Tibial artery (tissue), 4 donors: ENCODE measurements at regions not wholly inside any gene's neighbourhood (a gene's known extent, or its start where the extent isn't known, plus 50 kb on each side); places are given as distances from the start of the nearest gene placed in this dataset.

Experiments used
- DNase-seq, 2 donors: peaks; one replicate each; pipeline ENCODE4 v3.0.0-alpha.2; 2019
- H3K27ac ChIP-seq, 2 donors: fragments of 200-600 bp; sonication (generic) in 1 of 2; 1 replicate in 1 of 2; 2 replicates in 1 of 2; pipeline ENCODE4 v1.5.1; 2018 to 2019; ENCODE audit warnings: mild to moderate bottlenecking in 1 of 2
- H3K27me3 ChIP-seq, 2 donors: fragments of 200-600 bp; sonication (generic) in 1 of 2; one replicate each; pipeline versions ENCODE4 v1.5.1 to v1.6.0; 2016 to 2019
- H3K36me3 ChIP-seq, 3 donors: fragments of 200-600 bp; sonication (generic) in 2 of 3; one replicate each; pipeline ENCODE4 v1.5.1; 2016 to 2019; ENCODE audit warnings: mild to moderate bottlenecking in 2 of 3
- H3K4me1 ChIP-seq, 4 donors: fragments of 200-600 bp; sonication (generic) in 2 of 4; 1 replicate in 3 of 4; 2 replicates in 1 of 4; pipeline ENCODE4 v1.5.1; 2016 to 2019
- H3K4me3 ChIP-seq, 2 donors: fragments of 200-600 bp; sonication (generic) in 1 of 2; 1 replicate in 1 of 2; 2 replicates in 1 of 2; pipeline ENCODE4 v1.5.1; 2018 to 2019; ENCODE audit warnings: mild to moderate bottlenecking in 2 of 2
- H3K9me3 ChIP-seq, 3 donors: fragments of 200-600 bp; sonication (generic) in 1 of 3; one replicate each; pipeline ENCODE4 v1.5.1; 2016 to 2019
- CTCF ChIP-seq, 2 experiments: fragments of 200-600 bp in 1 of 2; fragments of 450-650 bp in 1 of 2; IDR thresholded peaks; one replicate each; pipeline ENCODE4 v1.5.1; 2017 to 2019; ENCODE audit warnings: antibody characterized with exemption in 2 of 2, mild to moderate bottlenecking in 1 of 2, moderate library complexity in 1 of 2
- intact Hi-C: fragments of 100-400 bp; cut with DNase I; formaldehyde crosslinking; loops from one replicate; pipeline ENCODE4 v1.15.0; 2023; ENCODE audit warnings: low total_unique reads

DNA sequence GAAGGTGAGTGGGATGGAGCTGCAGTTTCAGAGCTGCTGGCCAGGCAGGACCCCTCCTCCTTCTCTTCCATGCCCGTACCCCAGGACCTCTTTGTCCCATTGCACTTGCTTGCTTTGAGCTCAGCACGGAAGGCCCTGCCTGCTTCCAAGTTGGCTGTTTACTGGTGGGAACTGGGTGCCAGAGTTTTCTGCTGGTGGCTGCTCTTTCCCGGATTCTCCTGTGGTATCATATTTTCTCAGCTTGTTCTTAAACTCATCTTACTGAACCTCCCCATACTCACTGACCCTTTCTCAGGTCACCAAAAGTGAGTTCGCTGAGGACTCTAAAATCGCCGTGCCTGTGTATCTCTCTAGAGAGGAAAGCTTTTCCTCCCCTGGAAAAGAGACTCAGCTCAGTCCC lies 297.7 kb upstream of the TNP1 start:
- Histone ChIP-seq H3K4me1 (no peaks in the 10 kb centered on the region), H3K36me3 (no peaks in the 10 kb centered on the region), H3K27me3 (no peaks in the 10 kb centered on the region), H3K9me3 (no peaks in the 10 kb centered on the region), H3K4me3 (no peak overlapping the region), H3K27ac (no peak overlapping the region)
- intact Hi-C loops, result no loop called here
- no peak for TF ChIP-seq CTCF (IDR thresholded peaks at IDR 0.05)
- no peak for DNase-seq

- intact Hi-C loops, result no loop called here
- no peak for TF ChIP-seq CTCF (IDR thresholded peaks at IDR 0.05)
Observed at GRCh38 chr2:217156801-217157200, 296.9 kb upstream of the TNP1 start.

DNA sequence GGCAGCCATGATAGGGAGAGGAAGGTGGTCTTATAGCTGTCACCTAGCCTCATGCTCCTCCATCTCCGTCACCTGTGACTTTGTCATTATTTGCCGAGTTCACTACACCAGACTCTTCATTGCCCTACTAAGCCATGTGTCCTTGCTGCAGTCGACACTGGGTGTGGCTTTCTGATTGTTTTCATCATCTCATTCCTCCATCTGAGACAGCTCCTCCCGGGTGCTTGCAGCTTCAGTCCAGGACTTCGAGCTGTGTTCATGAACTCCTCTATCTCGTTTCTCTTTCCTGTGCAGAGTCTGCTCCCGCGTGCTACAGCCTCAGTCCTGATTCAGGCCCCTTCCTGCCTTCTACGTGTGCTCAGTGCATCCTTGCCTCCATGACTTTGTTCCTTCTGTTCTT lies 295.1 kb upstream of the TNP1 start:
- Histone ChIP-seq H3K4me3 (no peak overlapping the region), H3K4me1 (no peaks in the 10 kb centered on the region), H3K36me3 (no peaks in the 10 kb centered on the region), H3K27ac (no peak overlapping the region), H3K9me3 (no peaks in the 10 kb centered on the region), H3K27me3 (no peaks in the 10 kb centered on the region)
- intact Hi-C loops, result no loop called here
- no peak for TF ChIP-seq CTCF (IDR thresholded peaks at IDR 0.05)
- no peak for DNase-seq

More at GRCh38 chr2:217156801-217157200, 296.9 kb upstream of the TNP1 start:
- Histone ChIP-seq H3K27ac (no peak overlapping the region), H3K36me3 (no peaks in the 10 kb centered on the region), H3K4me1 (no peaks in the 10 kb centered on the region), H3K4me3 (no peak overlapping the region), H3K9me3 (no peaks in the 10 kb centered on the region), H3K27me3 (no peaks in the 10 kb centered on the region)
- DNase-seq, result no peak

DNA sequence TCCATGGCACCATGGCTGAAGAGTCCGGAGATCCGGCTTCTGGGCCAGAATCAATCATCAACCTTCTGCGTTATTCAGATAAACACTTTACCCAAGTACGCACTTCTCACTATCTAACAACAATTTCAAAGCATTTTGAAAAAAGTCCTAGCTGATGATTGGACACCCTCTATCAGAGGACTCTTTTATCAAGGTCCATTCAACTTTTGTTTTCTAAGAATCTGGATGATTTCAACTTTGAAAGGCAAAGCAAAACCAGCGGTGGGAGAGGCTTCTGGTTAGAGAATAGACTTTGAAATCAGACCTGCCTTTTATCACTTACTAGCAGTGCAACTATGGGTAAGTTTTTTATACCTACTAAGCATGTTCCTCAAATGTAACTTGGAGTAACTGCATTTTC lies 293.6 kb upstream of the TNP1 start:
- no peak overlapping the region for H3K27ac ChIP-seq
- DNase-seq, result no peak
- H3K4me1 ChIP-seq, result no peaks in the 10 kb centered on the region
- no peaks in the 10 kb centered on the region for H3K9me3 ChIP-seq
- H3K4me3 ChIP-seq, result no peak overlapping the region
- H3K36me3 ChIP-seq, result no peaks in the 10 kb centered on the region
- no peaks in the 10 kb centered on the region for H3K27me3 ChIP-seq
- no peak for TF ChIP-seq CTCF (IDR thresholded peaks at IDR 0.05)
- intact Hi-C loops, result no loop called here

GRCh38 chr2:217152831-217153230 lies 293.0 kb upstream of the TNP1 start:
- no peaks in the 10 kb centered on the region for H3K36me3 ChIP-seq
- intact Hi-C loops, result no loop called here
- H3K27me3 ChIP-seq, result no peaks in the 10 kb centered on the region
- no peak overlapping the region for H3K4me3 ChIP-seq
- no peak for TF ChIP-seq CTCF (IDR thresholded peaks at IDR 0.05)
- no peaks in the 10 kb centered on the region for H3K9me3 ChIP-seq
- no peak overlapping the region for H3K27ac ChIP-seq
- no peak for DNase-seq
- no peaks in the 10 kb centered on the region for H3K4me1 ChIP-seq

DNA sequence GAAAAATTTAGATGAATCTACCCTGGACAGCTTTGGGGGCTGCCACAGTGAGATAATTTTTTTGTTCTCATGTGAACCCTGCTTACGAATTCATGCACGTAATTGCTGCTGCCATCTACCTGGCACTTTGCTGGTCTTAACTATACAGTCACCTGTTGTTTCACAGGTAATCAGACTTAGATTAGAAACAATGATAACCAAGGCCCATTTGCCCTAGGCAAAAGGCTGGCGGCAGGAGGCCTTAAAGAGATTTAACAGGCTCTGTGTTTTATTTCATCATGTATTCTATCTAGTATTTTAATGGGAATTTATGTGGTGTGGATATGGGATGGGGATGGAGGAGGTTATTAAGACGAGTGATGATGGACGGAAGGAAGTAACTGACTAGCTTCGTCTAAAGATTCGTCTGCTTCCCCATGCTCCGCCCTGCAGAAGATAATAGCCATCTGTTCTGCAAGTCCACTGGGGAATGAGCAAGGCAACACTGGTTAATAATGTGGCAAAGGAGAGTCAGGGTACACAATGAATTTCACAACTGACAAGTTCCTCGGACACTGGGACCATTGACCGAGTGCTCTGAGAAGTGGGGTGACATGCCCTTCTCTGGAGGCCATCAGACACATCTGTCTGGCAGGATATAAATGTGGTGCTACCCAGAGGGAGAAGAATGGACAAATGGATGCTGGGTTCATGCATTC lies 291.8 kb upstream of the TNP1 start:
- H3K36me3 ChIP-seq, result no peaks in the 10 kb centered on the region
- no peaks in the 10 kb centered on the region for H3K27me3 ChIP-seq
- H3K4me1 ChIP-seq, result no peaks in the 10 kb centered on the region
- no peaks in the 10 kb centered on the region for H3K9me3 ChIP-seq
- H3K27ac ChIP-seq, result no peak overlapping the region
- intact Hi-C loops, result no loop called here
- no peak for TF ChIP-seq CTCF (IDR thresholded peaks at IDR 0.05)
- H3K4me3 ChIP-seq, result no peak overlapping the region
- no peak for DNase-seq
